ENCODE measurements at regions not wholly inside any gene's neighbourhood (a gene's known extent, or its start where the extent isn't known, plus 50 kb on each side); places are given as distances from the start of the nearest gene placed in this dataset.

GRCh38 chr2:187266147-187266546 is 181.9 kb downstream of the CALCRL start:
- TF ChIP-seq RAD21 (IDR thresholded peaks at IDR 0.05; ENCODE audit: insufficient read depth, low read depth, low read length) (no peak), ZNF274 (IDR thresholded peaks at IDR 0.05; ENCODE audit: insufficient read depth, insufficient read length) (no peak), ASH2L (IDR thresholded peaks at IDR 0.05; ENCODE audit: borderline replicate concordance, low read depth) (no peak)

Measured in GM12878 (cell line).